Endothelial cell of umbilical vein (primary cell): ENCODE measurements at regions not wholly inside any gene's neighbourhood (a gene's known extent, or its start where the extent isn't known, plus 50 kb on each side); places are given as distances from the start of the nearest gene placed in this dataset.

ENCODE experiments used
- BruUV-seq: library from RNA; stranded (reverse); fragments of 400-500 nt; replicated peaks from 2 replicates; lab custom pipeline; 2021; lab: Mats Ljungman, UMichigan
- CTCF ChIA-PET: fragments of 300-600, 350-600 bp; sonication (Branson Sonifier 250); formaldehyde crosslinking; loops from one replicate; lab custom pipeline; 2021; ENCODE audit warnings: antibody characterized with exemption, inconsistent platforms; lab: Charles Lee
- POLR2A ChIA-PET: fragments of 300-600, 350-600 bp; sonication (Branson Sonifier 250); formaldehyde crosslinking; loops from one replicate; lab custom pipeline; 2021; ENCODE audit warnings: antibody characterized with exemption, inconsistent platforms; lab: Charles Lee
- DNase-seq: peaks from one replicate; pipeline ENCODE4 v3.0.0-alpha.2; 2011; ENCODE audit warnings: low read depth, low spot score
- FAIRE-seq: peaks from 2 replicates; lab custom pipeline; 2011; peaks lifted over from hg19 to GRCh38; lab: Jason Lieb, UNC
- H2AFZ ChIP-seq: 2 replicates; pipeline ENCODE4 v1.6.0; 2012; ENCODE audit warnings: low read depth, low read length, control low read depth, inconsistent platforms
- H3K27ac ChIP-seq: 2 replicates; pipeline ENCODE4 v1.5.1; 2011; ENCODE audit warnings: low read depth, mild to moderate bottlenecking, control low read depth, low read length, moderate library complexity; ENCODE audit not compliant: insufficient read depth
- H3K27me3 ChIP-seq, 2 experiments: 2 replicates each; pipeline versions ENCODE4 v1.6.0 to v1.6.1; 2011; ENCODE audit warnings: low read length in 2 of 2, mixed read lengths in 1 of 2; ENCODE audit not compliant: control insufficient read depth in 2 of 2, insufficient read depth in 2 of 2
- H3K36me3 ChIP-seq, 2 experiments: 2 replicates in 1 of 2; 3 replicates in 1 of 2; pipeline ENCODE4 v1.5.1; 2011; ENCODE audit warnings: low read length in 2 of 2, mild to moderate bottlenecking in 1 of 2, moderate library complexity in 1 of 2; ENCODE audit not compliant: control insufficient read depth in 2 of 2, insufficient read depth in 2 of 2; ENCODE audit errors: extremely low read depth in 1 of 2
- H3K4me1 ChIP-seq: 3 replicates; pipeline ENCODE4 v1.5.1; 2011; ENCODE audit warnings: mild to moderate bottlenecking, low read length; ENCODE audit not compliant: control insufficient read depth, insufficient read depth; ENCODE audit errors: extremely low read depth
- H3K4me2 ChIP-seq: 2 replicates; pipeline ENCODE4 v1.6.1; 2011; ENCODE audit warnings: low read length, control low read depth, mixed read lengths; ENCODE audit not compliant: insufficient read depth
- H3K4me3 ChIP-seq, 3 experiments: fragments of 200-600 bp in 1 of 3; sonication (generic), shearing (Covaris generic) in 1 of 3; replicated peaks in 1 of 3; 2 replicates each; pipeline ENCODE4 v1.5.1; 2011 to 2016; ENCODE audit warnings: control low read depth in 3 of 3, low read length in 3 of 3, mild to moderate bottlenecking in 2 of 3, inconsistent platforms in 1 of 3, low read depth in 1 of 3, moderate library complexity in 1 of 3; ENCODE audit not compliant: insufficient read depth in 1 of 3
- H3K79me2 ChIP-seq: 2 replicates; pipeline ENCODE4 v1.6.0; 2012; ENCODE audit warnings: low read length, inconsistent platforms; ENCODE audit not compliant: control insufficient read depth, insufficient read depth
- H3K9ac ChIP-seq: replicated peaks from 2 replicates; pipeline ENCODE3; 2011; ENCODE audit warnings: low read length, control low read depth; ENCODE audit not compliant: insufficient read depth; ENCODE audit errors: extremely low read depth
- H3K9me1 ChIP-seq: replicated peaks from 3 replicates; pipeline ENCODE4 v1.6.0; 2011; ENCODE audit warnings: mild to moderate bottlenecking, low read length; ENCODE audit not compliant: control insufficient read depth, insufficient read depth; ENCODE audit errors: extremely low read depth
- H3K9me3 ChIP-seq: replicated peaks from 2 replicates; pipeline ENCODE4 v1.5.1; 2012; ENCODE audit warnings: low read length, inconsistent platforms; ENCODE audit not compliant: control insufficient read depth, insufficient read depth
- H4K20me1 ChIP-seq: replicated peaks from 2 replicates; pipeline ENCODE3; 2011; ENCODE audit warnings: mild to moderate bottlenecking, low read length; ENCODE audit not compliant: control insufficient read depth, insufficient read depth; ENCODE audit errors: extremely low read depth
- CTCF ChIP-seq, 2 donors: IDR thresholded peaks; 1 replicate in 1 of 2; 2 replicates in 1 of 2; pipeline ENCODE4 v1.5.1; 2011; ENCODE audit warnings: low read length in 2 of 2, mild to moderate bottlenecking in 2 of 2, moderate library complexity in 2 of 2, control low read depth in 1 of 2, inconsistent platforms in 1 of 2, low read depth in 1 of 2; ENCODE audit not compliant: insufficient read depth in 1 of 2; ENCODE audit errors: extremely low read depth in 1 of 2
- EZH2 ChIP-seq: IDR thresholded peaks from 2 replicates; pipeline ENCODE4 v1.6.1; 2012; ENCODE audit warnings: borderline replicate concordance, low read depth, mild to moderate bottlenecking, moderate library complexity, low read length, inconsistent platforms; ENCODE audit not compliant: severe bottlenecking
- FOS ChIP-seq: IDR thresholded peaks from 2 replicates; pipeline ENCODE4 v1.6.1; 2011; ENCODE audit warnings: mild to moderate bottlenecking, low read length, moderate library complexity, borderline replicate concordance; ENCODE audit not compliant: insufficient read depth
- GATA2 ChIP-seq: IDR thresholded peaks from 2 replicates; pipeline ENCODE4 v1.7.0; 2011; ENCODE audit warnings: low read depth, mild to moderate bottlenecking, moderate library complexity, mixed read lengths, low read length; ENCODE audit not compliant: insufficient read length, insufficient read depth
- JUN ChIP-seq: IDR thresholded peaks from 2 replicates; pipeline ENCODE4 v1.6.1; 2011; ENCODE audit warnings: borderline replicate concordance, low read depth; ENCODE audit not compliant: insufficient read length, insufficient read depth
- MAX ChIP-seq: IDR thresholded peaks from 2 replicates; pipeline ENCODE4 v1.6.1; 2011; ENCODE audit not compliant: insufficient read depth, insufficient read length
- MYC ChIP-seq: IDR thresholded peaks from one replicate; pipeline ENCODE4 v1.6.1; 2011; ENCODE audit warnings: mild to moderate bottlenecking, low read depth, low read length
- POLR2A ChIP-seq: IDR thresholded peaks from 2 replicates; pipeline ENCODE4 v1.6.1; 2012; ENCODE audit warnings: low read depth, mild to moderate bottlenecking, control low read depth, low read length
- POLR2AphosphoS5 ChIP-seq: IDR thresholded peaks from 2 replicates; pipeline ENCODE4 v1.6.1; 2012; ENCODE audit warnings: low read depth, mild to moderate bottlenecking, control low read depth, low read length, moderate library complexity; ENCODE audit not compliant: insufficient read depth
- dilution Hi-C: fragments of 300-500 bp; cut with MboI; formaldehyde crosslinking; loops from one replicate; pipeline ENCODE4 v1.15.0; 2019; ENCODE audit warnings: low sequenced_read_pairs; ENCODE audit not compliant: extremely low pct_ligation_motif_present
- intact Hi-C: fragments of 100-400 bp; cut with micrococcal nuclease; formaldehyde crosslinking; loops from one replicate; pipeline ENCODE4 v1.10.0; 2022

GRCh38 chr2:78896536-78896935 lies 129.0 kb upstream of the REG3G start:
- ChIA-PET POLR2A (no interaction called here), CTCF (no interaction called here)
- Histone ChIP-seq H3K4me1 (no peaks in the 10 kb centered on the region), H3K27ac (no peak overlapping the region), H3K4me3 (no peak overlapping the region), H3K4me2 (no peak overlapping the region), H3K27me3 (no peaks in the 10 kb centered on the region), H3K79me2 (no peaks in the 10 kb centered on the region), H3K9me3 (no peaks in the 10 kb centered on the region), H3K36me3 (no peaks in the 10 kb centered on the region), H3K9ac (no peak overlapping the region), H3K9me1 (peaks cover 2% of the 10 kb centered on the region), H4K20me1 (no peaks in the 10 kb centered on the region), H2AFZ (no peak overlapping the region)
- DNase-seq, result no peak
- BruUV-seq, result no TSS peak
- intact Hi-C loops, result no loop called here
- no peak for FAIRE-seq
- dilution Hi-C loops, result no loop called here
- TF ChIP-seq GATA2, result no peak
- TF ChIP-seq JUN, result no peak
- no peak for TF ChIP-seq MYC
- TF ChIP-seq MAX, result no peak
- no peak for TF ChIP-seq EZH2
- TF ChIP-seq POLR2A, result no peak
- no peak for TF ChIP-seq POLR2AphosphoS5
- TF ChIP-seq CTCF (IDR thresholded peaks at IDR 0.05; ENCODE audit: extremely low read depth in 1 of 2, insufficient read depth in 1 of 2, low read depth in 1 of 2, low read length in 2 of 2), result no peak
- no peak for TF ChIP-seq FOS
